Muscle of leg (tissue), 3 donors: ENCODE measurements at regions not wholly inside any gene's neighbourhood (a gene's known extent, or its start where the extent isn't known, plus 50 kb on each side); places are given as distances from the start of the nearest gene placed in this dataset.
"Not testable (repeated sequence)": the region's sequence is repeated elsewhere in the genome, so short reads cannot be mapped to it uniquely, and the experiment has no call there.

Source experiments
- DNase-seq: peaks from one replicate; pipeline ENCODE4 v3.0.0; 2013
- H3K27ac ChIP-seq: one replicate; pipeline ENCODE4 v1.5.1; 2013; ENCODE audit warnings: mild to moderate bottlenecking, low read length, control low read depth
- H3K27me3 ChIP-seq: one replicate; pipeline ENCODE4 v1.6.1; 2013; ENCODE audit warnings: low read length; ENCODE audit not compliant: control insufficient read depth, insufficient read depth
- H3K36me3 ChIP-seq: one replicate; pipeline ENCODE4 v1.6.1; 2013; ENCODE audit warnings: low read length; ENCODE audit not compliant: control insufficient read depth, insufficient read depth
- H3K4me1 ChIP-seq: one replicate; pipeline ENCODE4 v1.6.1; 2013; ENCODE audit warnings: low read length; ENCODE audit not compliant: control insufficient read depth, insufficient read depth
- H3K4me3 ChIP-seq: one replicate; pipeline ENCODE4 v1.5.1; 2013; ENCODE audit warnings: low read length, control low read depth
- H3K9me3 ChIP-seq: replicated peaks from 2 replicates; pipeline ENCODE4 v1.6.1; 2013; ENCODE audit warnings: low read depth, low read length; ENCODE audit not compliant: control insufficient read depth
- WGBS: methylation state at CpG from one replicate; pipeline ENCODE4 v1.1.5; 2013; ENCODE audit warnings: missing lambda C conversion rate; ENCODE audit not compliant: insufficient coverage; 5-methylcytosine and 5-hydroxymethylcytosine counted together

DNA sequence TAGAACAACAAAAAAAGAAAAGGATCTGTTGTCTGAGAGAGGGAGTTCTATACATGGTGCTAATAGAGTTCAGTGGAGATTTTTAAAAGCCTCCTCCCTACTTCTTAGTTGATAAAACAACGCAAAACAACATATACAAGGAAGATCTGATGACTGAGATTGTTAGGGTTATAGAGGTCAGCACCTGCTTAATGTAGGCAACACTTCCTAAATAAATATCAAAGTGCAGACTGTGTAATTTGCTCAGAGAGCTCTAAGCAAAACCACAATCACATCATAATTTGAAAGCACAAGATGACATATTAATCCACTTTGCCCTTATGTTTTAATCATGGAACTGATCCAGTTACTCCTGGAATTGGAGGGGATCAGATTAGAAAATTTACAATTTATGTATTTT, 474.5 kb downstream of the PRR16 start:
- WGBS, result no CpG with 5 or more reads among the region's 1 CpG

DNA sequence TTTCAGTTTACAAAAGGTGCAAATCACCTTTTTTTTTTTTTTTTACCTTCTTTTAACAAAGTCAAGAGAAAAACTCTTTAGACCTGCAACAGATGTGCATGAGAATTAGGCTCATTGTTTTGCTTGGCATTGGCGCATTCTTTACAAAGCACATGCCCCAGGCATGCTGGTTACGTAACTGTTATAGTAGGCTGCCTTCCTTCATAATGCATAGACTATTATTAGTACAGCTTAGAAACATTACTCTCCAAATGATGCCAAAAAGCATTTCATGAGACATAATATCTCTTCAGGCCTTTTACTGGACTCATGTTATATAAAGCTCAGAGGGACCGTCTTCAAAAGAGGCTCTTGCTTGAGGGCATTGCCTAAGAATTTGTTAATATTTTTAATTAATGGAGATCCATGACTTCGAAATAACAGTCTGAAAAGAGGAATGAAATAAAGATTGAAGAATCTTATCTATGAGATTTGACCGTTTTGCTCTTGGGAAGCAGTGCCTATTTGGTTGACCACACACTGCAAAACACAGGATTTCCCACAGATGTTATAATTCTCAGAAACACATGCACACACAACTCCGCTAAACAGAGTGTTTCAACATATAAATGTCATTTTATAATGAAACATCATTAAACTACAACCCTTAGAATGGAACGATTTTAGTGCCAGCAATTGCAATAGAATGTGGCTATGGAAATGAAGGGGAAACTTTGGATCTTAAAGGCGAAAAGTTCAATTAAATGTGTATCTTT, 478.7 kb downstream of the PRR16 start:
- Histone ChIP-seq H3K36me3 (no peaks in the 10 kb centered on the region), H3K27me3 (no peaks in the 10 kb centered on the region), H3K4me1 (no peaks in the 10 kb centered on the region), H3K27ac (no peak overlapping the region), H3K9me3 (no peaks in the 10 kb centered on the region), H3K4me3 (no peak overlapping the region)
- WGBS, result no CpG with 5 or more reads among the region's 8 CpGs
- DNase-seq, result no peak

More for the DNA sequence above, 474.5 kb downstream of the PRR16 start:
- Histone ChIP-seq H3K9me3 (no peaks in the 10 kb centered on the region), H3K4me3 (no peak overlapping the region), H3K27ac (no peak overlapping the region), H3K4me1 (no peaks in the 10 kb centered on the region), H3K36me3 (no peaks in the 10 kb centered on the region), H3K27me3 (no peaks in the 10 kb centered on the region)
- DNase-seq, result no peak

DNA sequence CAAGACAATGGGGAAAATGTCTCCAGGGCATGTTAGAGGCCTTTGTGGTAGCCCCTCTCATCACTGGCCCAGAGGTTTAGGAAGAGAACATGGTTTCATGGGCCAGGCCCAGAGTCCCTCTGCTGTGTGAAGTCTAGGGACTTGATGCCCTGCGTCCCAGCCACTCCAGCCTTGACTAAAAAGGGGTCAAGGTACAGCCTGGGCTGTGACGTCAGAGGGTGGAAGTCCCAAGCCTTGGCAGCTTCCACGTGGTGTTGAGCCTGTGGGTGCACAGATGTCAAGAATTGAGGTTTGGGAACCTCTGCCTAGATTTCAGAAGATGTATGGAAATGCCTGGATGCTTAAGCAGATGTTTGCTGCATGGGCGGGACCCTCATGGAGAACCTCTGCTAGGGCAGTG, 485.5 kb downstream of the PRR16 start:
- not testable (repeated sequence) for H3K27ac ChIP-seq, H3K36me3 ChIP-seq

DNA sequence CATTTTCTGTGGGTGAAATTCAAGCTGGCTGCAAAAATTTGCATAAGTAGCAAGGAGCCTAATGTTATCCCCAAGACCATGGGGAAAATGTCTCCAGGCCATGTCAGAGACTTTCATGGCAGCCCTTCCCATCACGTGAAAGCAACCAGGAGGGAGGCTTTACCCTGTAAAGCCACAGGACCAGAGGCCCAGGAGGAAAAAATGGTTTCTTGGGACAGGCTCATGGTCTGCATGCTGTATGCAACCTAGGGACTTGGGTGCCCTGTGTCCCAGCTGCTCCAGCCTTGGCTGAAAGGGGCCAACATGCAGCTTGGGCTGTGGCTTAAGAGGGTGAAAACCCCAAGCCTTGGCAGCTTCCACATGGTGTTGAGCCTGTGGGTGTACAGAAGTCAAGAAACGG, 489.3 kb downstream of the PRR16 start:
- not testable (repeated sequence) for H3K27ac ChIP-seq, H3K4me1 ChIP-seq, DNase-seq, H3K4me3 ChIP-seq, H3K9me3 ChIP-seq, H3K36me3 ChIP-seq, H3K27me3 ChIP-seq
- 80% methylated on average over 2 of the region's 2 CpGs for WGBS

More for the DNA sequence above, 485.5 kb downstream of the PRR16 start:
- not testable (repeated sequence) for H3K4me3 ChIP-seq, DNase-seq, H3K9me3 ChIP-seq, H3K4me1 ChIP-seq, H3K27me3 ChIP-seq
- WGBS, result 79% methylated on average over 4 of the region's 4 CpGs

DNA sequence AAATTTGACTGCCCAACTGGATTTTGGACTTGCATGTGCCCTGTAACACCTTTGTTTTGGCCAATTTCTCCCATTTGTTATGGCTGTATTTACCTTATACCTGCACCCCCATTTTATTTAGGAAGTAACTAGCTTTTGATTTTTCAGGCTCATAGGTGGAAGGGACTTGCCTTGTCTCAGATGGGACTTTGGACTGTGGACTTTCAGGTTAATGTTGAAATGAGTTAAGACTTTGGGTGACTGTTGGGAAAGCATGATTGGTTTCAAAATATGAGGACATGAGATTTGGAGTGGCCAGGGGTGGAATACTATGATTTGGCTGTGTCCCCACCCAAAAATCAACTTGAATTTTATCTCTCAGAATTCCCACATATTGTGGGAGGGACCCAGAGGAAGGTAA, 490.2 kb downstream of the PRR16 start:
- no peak overlapping the region for H3K4me3 ChIP-seq
- no peak for DNase-seq
- H3K9me3 ChIP-seq, result peaks cover 4% of the 10 kb centered on the region
- no peaks in the 10 kb centered on the region for H3K36me3 ChIP-seq
- no peaks in the 10 kb centered on the region for H3K4me1 ChIP-seq
- no peak overlapping the region for H3K27ac ChIP-seq
- H3K27me3 ChIP-seq, result no peaks in the 10 kb centered on the region

DNA sequence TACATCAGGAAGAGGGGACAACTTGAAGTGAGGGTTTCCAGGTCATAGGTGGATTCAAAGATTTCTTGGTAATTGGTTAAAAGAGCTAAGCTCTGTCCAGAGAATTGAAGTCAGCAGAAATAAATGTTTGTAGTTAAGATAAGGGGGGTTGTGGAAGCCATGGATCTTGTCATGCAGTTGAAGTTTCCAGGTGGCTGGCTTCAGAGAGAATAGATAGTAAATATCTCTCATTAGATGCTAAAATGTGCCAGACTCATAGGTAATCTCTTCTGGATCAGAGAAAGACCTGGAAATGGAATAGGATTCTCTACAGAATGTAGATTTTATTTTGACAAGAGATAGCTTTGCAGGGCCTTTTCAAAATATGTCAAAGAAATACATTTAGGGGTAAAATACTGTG, 491.7 kb downstream of the PRR16 start:
- no peaks in the 10 kb centered on the region for H3K36me3 ChIP-seq
- peaks cover 4% of the 10 kb centered on the region for H3K9me3 ChIP-seq
- no peak overlapping the region for H3K4me3 ChIP-seq
- H3K27ac ChIP-seq, result no peak overlapping the region
- no peaks in the 10 kb centered on the region for H3K4me1 ChIP-seq
- no peak for DNase-seq
- H3K27me3 ChIP-seq, result no peaks in the 10 kb centered on the region

DNA sequence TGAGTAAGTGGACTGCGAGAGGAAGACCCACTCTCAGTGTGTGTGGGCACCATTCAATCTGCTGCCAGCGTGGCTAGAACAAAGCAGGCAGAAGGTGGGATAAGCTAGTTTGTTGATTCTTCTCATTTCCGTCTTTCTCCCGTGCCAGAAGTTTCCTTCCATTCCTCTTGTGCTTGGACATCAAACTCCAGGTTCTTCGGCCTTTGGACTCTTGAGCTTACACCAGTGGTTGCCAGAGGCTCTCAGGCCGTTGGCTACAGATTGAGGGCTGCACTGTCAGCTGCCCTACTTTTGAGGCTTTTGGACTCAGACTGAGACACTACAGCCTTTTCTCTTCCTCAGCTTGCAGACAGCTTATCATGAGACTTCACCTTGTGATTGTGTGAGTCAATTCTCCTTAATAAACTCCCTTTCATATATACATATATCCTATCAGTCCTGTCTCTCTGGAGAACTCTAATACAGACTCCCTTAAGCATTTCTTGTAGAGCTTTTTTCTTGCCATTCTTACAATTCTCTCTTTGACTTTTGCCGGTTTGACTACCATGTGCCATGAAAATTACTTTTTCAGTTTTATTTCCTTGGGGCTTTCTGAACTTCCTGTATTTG, 494.9 kb downstream of the PRR16 start:
- no peaks in the 10 kb centered on the region for H3K9me3 ChIP-seq
- no peaks in the 10 kb centered on the region for H3K4me1 ChIP-seq
- no peaks in the 10 kb centered on the region for H3K36me3 ChIP-seq
- H3K27ac ChIP-seq, result no peak overlapping the region
- no peak overlapping the region for H3K4me3 ChIP-seq
- WGBS, result 90% methylated on average over 6 of the region's 7 CpGs
- no peak for DNase-seq
- H3K27me3 ChIP-seq, result no peaks in the 10 kb centered on the region

DNA sequence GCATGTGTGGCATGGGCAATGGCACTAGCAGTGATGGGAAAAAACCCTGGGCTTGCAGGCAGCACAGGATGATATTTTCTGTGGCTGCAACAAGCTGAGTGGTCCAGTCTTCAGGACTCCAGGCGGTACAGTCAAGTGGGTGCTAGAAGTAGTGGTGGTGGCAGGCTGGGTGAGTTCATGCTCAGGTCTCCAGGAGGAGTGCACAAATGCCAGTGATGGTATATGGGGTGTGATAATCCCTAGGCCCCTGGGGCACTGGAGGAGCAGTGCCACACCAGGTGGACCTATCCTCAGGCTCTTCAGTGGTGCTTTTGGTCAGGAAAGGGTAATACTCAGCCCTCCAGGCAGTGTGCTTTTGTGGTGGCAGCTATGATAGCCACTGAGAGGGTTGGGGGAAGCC, 496.4 kb downstream of the PRR16 start:
- Histone ChIP-seq H3K27me3 (no peaks in the 10 kb centered on the region), H3K4me1 (no peaks in the 10 kb centered on the region), H3K27ac (no peak overlapping the region), H3K36me3 (no peaks in the 10 kb centered on the region), H3K9me3 (no peaks in the 10 kb centered on the region), H3K4me3 (no peak overlapping the region)
- no peak for DNase-seq
- 92% methylated on average over 1 of the region's 1 CpG for WGBS

DNA sequence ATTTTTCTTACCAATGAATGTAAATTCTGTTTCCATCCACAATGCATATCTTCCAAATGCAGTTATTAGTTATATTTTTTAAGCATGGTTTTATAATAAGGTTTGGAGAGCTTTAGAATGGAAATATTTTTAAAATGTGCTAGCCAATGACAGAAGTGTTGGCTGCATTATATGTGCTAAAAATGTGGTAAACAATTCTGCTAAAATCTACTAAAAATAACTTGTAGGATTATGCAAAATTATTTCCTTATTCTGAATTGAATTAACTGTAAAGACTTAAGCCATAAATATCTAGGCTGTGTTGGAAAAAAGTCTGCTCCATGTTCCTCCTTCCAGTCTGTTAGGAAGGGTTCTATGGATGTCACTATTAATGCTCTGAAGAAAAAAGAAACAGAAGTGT, 503.3 kb downstream of the PRR16 start:
- H3K27me3 ChIP-seq, result no peaks in the 10 kb centered on the region
- no peaks in the 10 kb centered on the region for H3K4me1 ChIP-seq
- no peaks in the 10 kb centered on the region for H3K36me3 ChIP-seq
- no peak overlapping the region for H3K27ac ChIP-seq
- peak; percentile 1 for DNase-seq
- no peak overlapping the region for H3K4me3 ChIP-seq
- H3K9me3 ChIP-seq, result no peaks in the 10 kb centered on the region

DNA sequence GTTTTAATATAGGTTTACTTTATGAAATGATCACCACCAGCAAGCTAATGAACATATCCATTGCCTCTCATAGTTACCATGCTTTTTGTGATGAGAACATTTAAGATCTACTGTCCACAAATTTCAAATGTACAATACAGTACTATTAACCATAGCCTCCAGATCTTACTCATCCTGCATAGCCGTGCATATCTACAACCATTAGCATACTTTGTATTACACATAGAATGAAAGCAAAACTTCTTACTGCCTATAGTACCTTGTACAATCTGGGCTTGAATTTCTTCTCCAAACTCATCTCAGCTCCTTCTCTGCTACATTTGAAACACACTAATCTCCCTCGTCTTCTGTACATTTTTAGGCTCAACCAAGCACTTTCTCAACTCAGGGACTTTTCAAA, 510.6 kb downstream of the PRR16 start:
- H3K4me3 ChIP-seq, result no peak overlapping the region

DNA sequence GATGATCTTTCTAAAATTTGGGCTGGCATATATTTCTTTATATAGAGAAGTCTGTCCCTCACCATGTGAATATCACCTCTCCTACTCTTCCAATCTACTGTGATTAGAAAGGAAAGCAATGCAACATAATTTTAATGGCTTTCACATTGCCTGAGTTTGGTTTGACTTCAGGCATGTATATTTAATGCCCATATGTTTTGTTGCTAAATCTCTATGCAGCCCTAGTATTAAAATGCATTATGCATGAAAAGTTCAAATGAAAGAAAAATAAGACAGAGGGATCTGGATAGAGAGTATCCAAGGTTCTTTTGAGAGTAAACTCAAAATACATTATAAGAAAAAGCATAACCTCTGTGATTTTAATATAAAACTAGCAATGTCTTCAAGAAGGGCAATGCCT, 518.3 kb downstream of the PRR16 start:
- Histone ChIP-seq H3K36me3 (no peaks in the 10 kb centered on the region), H3K9me3 (no peaks in the 10 kb centered on the region), H3K4me1 (no peaks in the 10 kb centered on the region), H3K27me3 (no peaks in the 10 kb centered on the region), H3K4me3 (no peak overlapping the region), H3K27ac (no peak overlapping the region)
- no peak for DNase-seq

More for the DNA sequence above, 510.6 kb downstream of the PRR16 start:
- no peaks in the 10 kb centered on the region for H3K27me3 ChIP-seq
- H3K4me1 ChIP-seq, result no peaks in the 10 kb centered on the region
- DNase-seq, result no peak
- WGBS, result 100% methylated on average over 1 of the region's 2 CpGs
- no peaks in the 10 kb centered on the region for H3K9me3 ChIP-seq
- no peak overlapping the region for H3K27ac ChIP-seq
- H3K36me3 ChIP-seq, result no peaks in the 10 kb centered on the region
